ENCODE measurements at regions not wholly inside any gene's neighbourhood (a gene's known extent, or its start where the extent isn't known, plus 50 kb on each side); places are given as distances from the start of the nearest gene placed in this dataset.

DNA sequence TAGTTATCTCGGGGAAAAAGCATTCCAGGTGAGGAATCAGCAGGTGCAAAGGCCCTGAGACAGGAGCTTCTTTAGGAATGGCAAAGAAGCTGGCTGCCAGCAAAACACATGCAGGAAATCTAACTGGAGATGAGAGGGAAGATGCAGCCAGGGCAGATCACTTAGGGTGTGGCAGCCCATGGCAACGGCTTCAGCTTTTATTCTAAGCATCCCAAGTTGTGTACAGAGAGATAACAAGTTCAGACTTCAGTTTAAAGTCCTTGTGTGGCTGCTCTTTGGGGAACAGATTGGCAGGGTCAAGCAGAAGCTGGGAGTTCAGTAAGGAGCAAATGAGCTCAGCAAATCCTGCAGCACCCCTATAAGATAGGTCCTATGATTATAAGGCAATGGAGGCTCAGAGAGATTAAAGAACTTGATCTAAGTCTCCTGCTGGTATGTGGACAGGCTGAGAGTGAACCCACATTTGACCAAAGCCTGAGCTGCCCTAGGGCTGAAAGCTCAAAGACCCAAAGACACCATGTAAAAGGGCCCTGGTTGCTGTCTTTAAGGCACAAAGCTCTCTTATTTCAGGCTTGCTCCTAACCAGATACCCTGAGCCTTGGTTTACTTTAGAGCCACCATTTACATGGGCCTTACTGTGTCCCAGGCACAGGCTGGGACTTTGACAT lies 466.8 kb downstream of the SOX6 start:
- no peak for DNase-seq

DNA sequence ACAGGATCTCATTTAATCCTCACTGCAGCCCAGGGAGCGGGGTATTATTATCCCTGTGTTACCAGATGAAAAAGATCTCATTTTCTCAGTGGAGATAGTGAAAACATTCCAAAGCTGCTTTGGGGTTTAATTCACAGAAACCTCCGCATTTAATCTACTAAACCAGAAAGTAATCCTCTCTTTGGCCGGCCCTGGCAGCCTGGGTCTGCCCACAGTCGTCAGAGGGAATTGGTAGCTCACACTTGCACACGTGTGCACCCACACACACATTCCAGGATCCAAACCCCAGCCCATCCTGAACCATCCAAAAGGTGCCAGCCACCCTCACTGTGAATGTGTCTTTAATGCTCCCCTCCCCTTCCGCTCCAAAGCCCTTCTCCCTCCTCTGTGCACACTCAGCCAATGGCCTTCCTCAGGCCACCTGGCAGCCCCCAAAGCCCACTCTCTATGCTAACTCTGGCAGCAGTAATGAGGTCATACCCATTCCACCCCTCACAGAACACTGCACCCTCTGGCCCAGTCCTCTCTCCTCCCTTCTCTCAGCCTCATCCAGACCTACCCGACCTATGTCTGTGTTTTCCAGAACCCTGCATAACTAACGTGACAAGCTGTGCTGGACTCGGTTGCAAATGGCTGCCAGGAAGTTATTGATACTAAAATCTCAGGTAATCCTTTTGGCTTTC lies 466.2 kb downstream of the SOX6 start:
- peak; percentile 46 for DNase-seq

DNA sequence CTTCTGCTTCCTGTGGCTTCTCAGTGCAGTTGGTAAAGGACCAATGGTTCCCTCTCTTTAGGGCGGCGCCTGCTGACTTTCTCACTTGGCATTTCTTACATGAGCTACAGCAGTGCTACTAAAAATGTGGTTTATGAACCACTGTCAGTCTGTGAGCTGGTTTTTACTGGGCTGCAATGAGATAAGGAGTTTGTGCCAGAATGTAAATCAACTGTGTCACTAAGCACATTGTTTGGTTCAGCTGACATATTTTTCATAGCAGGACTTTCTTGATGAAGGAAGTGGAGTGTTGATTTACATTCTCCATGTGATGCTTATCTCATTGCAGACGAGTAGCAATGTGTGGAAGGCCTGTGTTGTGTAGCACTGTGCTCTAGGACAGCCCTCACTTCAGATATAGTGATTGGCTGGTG lies 463.3 kb downstream of the SOX6 start:
- DNase-seq = no peak

DNA sequence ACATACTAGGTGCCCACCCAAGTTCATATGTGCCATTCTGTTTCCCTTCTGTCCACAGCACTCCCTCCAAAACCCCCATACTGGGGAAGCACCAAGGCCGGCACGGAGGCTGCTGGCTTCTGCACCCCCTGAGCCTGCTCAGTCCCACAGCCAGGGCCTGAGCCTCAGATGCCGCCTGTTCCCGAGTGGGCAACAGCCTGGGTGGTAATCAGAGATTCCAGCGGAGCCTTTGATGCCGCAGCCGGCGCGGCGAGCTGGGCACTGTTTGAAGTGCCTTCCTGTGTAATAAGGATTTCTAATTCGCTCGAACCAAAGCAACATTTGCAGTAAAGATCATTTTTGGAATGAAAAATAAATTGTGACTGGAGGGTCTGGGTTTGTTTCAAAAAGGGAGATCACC lies 460.3 kb downstream of the SOX6 start:
- peak; percentile 33 for DNase-seq

DNA sequence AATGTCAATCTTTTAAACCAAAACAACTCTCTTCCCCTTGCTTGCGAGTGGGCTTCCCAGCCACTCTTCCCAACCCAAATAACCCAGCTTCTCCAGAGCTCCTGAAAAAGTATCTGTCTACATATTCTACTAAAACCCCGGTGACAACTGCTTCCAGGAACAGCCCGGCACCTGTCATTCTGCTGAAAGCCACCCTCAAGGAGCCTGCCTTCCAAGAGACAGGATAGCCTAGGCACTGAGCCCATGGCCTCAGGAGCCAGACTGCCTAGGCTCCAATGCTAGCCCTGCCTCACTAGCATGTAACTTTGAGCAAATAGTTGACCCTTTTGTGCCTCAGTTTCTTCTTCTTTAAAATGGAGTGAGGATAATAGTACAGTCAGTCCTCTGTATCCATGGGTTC lies 459.8 kb downstream of the SOX6 start:
- no peak for DNase-seq

DNA sequence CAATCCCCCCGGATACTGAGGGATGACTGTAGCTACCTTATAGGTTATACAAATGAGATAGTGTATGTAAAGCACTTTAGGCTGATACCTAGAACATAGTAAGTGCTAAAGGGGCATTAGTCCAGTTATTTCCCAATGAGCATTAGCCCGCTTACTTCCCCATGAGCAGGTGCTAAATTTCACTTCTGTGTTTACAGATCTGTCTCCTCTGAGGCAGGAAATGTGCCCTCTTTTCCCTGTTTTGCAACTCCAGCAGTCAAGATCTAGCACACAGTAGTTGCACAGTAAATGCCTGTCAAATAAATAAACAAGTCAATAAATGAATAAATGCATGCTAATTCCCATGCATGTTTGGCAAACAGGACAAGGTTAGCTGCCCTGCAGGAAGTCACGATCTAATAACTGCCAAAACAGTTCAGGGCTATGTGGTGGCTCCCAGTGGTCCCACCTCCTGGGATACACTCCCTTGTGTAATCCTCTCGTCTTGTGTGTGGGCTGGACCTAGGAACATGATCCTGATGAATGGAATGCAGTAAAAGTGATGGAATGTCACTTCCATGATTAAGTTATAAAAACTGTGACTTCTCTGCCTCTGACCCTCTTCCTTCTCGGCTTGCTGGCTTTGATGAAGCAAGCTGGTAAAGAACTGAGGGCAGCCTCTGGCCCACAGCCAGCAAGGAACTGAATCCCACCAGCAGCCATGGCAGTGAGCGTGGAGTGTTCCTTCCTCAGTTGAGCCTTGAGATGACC lies 459.0 kb downstream of the SOX6 start:
- no peak for DNase-seq

DNA sequence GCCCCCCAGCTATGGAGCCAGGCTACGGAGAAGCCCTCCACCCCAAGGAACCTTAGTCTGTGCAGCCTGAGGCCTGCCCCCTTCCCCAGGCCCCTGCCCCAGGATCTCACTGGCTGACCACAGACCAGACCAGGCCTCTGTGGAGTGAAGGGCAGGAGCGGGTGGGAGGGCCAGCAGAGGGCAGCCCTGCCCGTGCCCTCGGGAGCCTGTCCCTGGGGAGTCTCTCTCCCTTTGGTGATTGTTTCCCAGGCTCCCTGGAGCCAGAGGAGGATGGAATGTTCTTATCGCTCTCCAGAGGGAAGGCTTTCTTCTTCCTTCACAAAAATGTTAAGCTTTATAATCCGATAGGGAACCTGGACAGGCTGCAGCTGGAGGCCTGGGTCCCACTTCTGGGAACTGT lies 455.3 kb downstream of the SOX6 start:
- DNase-seq = no peak

DNA sequence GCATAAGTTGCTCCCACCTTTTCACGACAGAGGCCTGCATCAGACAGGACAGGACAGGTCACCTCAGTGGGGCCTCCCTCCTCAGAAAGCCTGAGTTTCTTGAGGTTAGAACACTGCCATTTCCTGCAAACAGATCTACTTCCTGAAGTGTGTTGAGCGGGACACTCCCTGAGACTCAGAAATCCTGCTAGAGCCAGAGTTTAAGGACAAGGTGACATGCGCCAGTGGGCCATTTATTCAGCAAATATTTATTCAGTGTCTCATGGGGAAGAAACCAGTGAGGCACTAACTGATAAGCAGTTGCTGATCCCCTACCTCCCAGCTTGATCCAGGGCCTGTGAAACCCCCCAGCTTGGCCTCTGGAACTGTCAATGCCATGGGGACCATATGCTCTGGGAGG lies 454.6 kb downstream of the SOX6 start:
- DNase-seq = no peak

DNA sequence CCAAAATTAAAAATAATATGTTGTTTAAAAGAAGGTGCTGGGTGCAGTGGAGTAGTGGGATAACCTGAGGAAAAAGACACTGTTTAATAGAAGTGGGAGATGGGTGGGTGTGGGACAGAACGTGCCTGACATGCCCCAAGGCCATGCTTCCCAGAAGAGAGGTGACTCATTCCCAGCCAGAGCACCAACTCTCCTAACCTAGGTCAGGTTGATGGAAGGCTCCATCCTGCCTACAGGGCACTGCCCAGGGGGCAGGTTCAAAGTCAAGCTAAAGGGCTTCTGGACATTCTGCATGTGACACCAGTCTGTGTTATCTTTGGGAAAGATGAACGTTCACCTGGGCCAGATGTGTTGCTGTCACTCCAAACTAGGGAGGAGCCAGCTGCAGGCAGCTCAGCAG lies 453.1 kb downstream of the SOX6 start:
- DNase-seq = no peak

DNA sequence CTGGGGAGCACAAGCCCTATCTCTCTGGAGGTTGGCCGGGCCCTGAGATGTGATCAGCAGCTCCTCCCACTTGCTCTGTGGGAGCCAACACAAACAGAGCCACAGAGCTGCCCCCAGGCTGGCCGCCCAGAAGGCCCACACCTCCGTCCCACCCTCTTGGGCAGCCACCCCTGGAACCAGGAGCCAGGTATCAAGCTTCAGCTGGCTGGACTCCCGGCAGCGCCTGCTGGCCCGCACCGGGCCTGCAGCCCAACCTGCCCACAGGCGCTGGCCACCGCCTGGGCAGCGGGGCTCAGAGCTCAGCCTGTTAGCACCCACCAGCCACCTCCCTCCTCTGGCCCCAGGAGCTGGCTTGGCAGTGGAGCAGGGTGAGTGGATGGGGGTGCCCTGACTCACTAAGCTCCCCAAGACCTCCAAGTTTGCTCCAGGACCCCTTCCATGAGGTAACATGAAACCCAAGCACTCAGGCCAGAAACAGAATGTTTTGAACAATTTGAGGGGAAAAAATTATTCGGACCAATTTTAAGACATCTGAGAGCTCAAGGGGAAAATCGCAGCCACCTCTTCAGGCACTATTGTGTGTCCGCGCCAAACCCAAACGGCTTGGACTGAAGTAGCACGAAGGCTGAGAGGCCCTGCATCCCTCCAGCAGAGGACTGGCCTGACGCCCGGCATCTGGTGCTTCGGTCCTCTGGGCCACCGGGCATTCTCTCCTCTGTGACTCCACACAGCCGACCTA lies 450.8 kb downstream of the SOX6 start:
- peak; percentile 86 for DNase-seq

DNA sequence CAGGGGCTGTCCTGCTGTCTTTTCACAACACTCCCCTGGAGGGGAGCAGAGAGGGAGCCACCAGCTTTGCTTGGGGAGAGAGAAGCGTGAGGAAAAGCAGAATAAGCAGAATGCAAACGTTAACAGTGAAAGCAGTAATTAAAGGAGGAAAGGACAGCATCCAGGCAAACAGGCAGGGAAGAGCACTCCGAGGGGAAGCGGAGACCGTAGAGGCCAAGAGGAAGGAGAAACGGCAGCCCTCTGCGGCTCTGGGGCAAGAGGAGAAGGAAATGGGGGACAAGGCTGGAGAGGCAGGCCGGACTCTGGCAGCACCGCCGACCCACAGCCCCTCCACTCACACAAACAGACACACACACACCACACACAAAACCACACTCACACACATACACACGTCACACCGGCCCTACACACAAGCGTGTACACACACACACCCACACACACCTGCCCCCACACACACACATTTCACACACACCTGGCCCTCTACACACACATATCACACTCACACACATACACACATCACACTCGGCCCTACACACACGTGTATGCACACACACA lies 449.8 kb downstream of the SOX6 start:
- DNase-seq = no peak

DNA sequence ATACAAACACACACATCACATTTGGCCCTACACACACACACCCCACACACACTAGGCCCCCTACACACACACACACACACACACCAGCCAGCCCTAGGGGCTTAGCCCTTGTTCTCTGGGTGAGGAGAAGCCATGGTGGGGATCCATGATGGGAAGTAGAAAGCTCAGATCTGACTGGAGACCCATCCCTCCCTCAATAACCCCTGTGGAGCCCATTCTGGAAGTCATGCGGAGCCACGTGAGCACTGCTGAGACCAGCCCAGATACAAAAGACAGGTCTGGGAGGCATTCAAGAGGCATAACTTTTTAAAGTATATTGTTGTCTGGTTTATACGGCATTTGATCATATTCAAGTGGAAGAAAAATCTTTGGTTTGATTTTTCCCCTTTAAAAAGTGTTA lies 448.5 kb downstream of the SOX6 start:
- no peak for DNase-seq

DNA sequence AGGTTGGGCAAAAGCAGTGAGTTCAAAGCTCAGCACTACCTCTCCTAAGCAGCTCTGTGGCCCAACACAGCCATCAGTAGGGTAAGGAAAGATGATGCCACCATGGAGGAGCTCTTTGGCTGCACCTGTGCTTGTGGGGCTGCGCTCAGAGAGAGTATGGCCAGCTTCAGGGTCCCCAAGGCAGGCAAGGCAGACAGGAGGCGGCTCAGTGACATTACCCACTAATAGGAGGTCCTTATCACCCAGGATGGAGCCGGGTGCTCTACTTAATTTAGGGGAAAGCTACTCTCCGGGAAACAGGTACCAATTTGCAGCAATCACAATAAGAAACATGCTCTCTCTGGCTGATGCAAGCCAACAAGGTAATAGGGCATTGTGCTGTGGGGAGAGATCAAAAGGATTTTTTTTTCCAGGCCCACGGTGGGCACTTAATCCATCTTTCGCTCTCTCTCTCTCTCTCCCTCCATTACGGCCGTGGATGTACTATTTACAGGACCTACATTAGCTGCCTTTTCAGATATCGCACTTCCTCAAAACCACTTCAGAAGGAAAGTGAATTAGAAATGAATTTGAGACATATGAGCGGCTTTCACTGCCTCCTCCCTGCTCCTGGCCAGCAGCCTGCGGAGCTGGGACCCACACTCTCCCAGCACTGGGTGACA lies 446.3 kb downstream of the SOX6 start:
- no peak for DNase-seq

DNA sequence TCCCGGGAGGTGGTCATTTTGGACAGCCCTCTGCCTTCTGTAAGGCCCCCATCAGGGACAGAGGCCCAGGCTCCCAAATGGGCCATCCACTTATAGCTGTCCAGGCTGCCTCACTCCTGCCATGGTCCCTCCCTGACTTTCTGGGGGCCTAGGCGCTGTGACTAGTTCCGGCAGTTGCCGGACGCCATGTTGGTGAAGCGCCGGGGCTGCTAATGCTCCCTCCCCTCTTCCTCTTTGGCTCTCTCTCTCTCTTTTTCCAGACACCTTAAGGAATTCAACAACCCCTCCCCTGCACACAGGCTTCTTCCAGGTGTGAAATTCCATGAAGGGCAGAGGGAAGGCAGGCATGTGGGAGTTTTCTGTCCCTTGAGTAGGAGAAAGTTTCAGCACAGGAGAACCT lies 445.6 kb downstream of the SOX6 start:
- no peak for DNase-seq

DNA sequence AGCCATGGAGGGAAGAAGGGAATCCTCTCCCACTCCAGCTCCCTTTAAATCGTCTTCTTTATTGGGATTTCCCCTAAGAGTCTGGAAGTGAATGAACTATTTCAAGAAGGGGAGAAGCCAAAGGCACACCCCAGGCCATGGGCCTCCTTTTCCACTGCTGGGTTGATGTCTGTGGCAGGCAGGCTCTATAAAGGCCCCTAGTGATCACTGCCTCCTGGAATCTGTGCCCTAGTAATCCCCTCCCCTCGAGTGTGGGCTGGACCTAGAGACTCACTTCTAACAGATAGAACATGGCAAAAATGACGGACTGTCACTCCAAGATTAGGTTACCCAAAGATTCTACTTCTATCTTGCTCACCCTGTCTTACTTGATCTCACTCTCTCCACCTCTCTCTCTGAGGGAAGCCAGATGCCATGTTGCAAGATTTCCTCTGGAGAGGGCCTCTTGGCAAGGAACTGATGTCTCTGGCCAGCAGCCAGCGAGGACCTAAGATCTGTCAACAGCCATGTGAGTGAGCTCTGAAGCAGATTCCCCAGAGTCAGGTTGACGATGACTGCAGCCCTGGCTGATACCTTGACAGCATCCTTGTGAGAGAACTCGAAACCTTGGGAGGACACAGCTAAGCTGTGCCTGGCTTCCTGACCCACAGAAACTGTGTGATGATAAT lies 444.8 kb downstream of the SOX6 start:
- DNase-seq = no peak

DNA sequence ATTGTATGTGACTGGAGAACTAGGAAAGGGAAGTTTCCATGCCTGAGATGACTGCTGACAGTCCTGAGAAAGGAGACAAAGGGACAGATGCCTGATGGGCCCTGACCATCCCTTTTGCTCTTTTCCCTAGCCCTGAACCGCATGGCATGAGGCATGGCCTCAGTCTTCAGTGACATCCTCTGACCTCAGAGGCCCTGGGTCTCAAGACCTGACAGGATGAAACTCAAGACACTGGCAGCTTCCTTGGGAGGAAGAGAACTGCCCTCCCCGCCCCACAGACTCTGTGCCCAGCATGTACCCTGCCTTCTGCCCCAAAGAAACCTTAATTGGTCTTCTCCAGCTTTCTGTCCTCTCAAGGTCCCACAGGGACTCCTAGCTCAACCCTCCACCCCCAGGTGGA lies 444.1 kb downstream of the SOX6 start:
- DNase-seq = no peak

DNA sequence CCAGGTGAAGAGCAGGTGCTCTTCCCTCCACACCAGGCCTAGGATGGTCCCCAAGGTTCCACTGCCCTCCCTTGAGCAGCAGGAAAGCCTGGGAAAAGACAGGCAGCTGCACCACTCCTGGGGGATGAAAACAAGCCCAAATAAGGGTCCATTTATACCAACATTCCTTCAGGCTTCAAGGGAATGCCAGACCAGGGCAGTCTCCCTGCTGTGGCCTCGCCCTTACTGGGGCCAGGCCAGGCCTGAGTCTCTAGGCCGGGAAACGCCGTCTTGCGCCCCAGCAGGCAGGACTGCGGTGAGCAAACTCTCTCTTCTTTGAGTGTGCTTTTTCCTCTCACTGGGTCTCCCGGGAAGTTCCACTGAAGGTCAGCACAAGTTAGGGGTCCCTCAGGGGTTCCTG lies 443.5 kb downstream of the SOX6 start:
- no peak for DNase-seq

DNA sequence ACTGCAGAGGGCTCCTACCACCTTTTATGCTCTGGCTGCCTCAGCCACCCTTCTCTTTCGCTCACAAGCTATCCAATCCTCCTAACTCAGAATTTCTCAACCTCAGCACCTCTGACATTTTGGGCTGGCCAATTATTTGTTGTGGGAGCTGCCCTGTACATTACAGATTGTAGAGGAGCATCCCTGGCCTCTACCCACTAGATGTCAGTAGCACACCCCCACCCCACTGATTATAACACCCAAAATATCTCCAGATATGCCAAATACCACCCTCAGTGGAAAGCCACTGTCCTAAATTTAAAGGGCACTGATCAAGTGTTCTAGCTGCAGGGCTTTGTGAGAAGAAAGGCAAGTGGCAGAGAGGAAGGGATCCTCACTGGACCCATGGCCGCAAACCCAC lies 443.1 kb downstream of the SOX6 start:
- no peak for DNase-seq
